ENCODE measurements at regions not wholly inside any gene's neighbourhood (a gene's known extent, or its start where the extent isn't known, plus 50 kb on each side); places are given as distances from the start of the nearest gene placed in this dataset.

DNA sequence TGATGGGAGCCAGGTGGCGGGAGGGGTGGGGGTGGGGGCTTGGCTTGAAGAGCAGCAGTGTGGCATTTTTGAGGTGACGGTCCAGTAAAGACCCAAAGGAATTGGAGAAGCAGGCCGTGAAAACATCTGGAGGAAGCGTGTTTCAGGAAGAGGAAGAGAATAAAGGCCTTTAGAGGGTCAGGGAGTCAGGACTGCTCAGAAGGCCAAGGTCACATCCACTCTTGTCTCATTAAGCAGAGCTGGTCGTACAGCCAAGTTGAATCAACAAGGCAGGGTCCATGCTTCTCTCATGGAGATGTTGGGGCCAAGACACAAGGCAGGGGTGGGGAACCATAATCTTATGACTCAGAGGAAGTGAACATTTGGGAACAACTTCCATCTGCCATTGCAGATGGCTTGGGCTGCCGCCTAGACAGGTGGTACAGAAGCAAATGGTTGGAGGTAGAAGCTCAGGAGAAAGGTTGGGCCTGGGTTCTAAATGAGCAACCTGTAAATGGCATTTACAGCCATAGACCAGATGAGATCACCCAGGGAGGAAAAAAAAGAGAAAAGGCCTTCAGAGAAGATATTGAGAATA lies 179.6 kb downstream of the TTLL2 start:
- Histone ChIP-seq H3K27ac (ENCODE audit: low read length) (no peak overlapping the region), H3K4me2 (ENCODE audit: insufficient read depth, low read length) (no peak overlapping the region), H3K4me1 (ENCODE audit: insufficient read depth, low read length) (no peaks in the 10 kb centered on the region), H3K9me3 (ENCODE audit: insufficient read depth, low read length, severe bottlenecking) (no peaks in the 10 kb centered on the region), H3K27me3 (ENCODE audit: insufficient read depth, low read length, poor library complexity) (no peaks in the 10 kb centered on the region), H3K36me3 (ENCODE audit: insufficient read depth, low read length) (no peaks in the 10 kb centered on the region), H3K9ac (ENCODE audit: low read depth, low read length) (no peak overlapping the region), H3K4me3 (ENCODE audit: low read depth in 1 of 2, low read length in 2 of 2) (no peak overlapping the region), H3K79me2 (ENCODE audit: insufficient read depth, low read length) (no peaks in the 10 kb centered on the region), H4K20me1 (ENCODE audit: insufficient read depth, low read length) (no peaks in the 10 kb centered on the region), H2AFZ (ENCODE audit: low read depth, low read length) (no peak overlapping the region)
- DNase-seq, result no peak
- TF ChIP-seq, protein P1, sequence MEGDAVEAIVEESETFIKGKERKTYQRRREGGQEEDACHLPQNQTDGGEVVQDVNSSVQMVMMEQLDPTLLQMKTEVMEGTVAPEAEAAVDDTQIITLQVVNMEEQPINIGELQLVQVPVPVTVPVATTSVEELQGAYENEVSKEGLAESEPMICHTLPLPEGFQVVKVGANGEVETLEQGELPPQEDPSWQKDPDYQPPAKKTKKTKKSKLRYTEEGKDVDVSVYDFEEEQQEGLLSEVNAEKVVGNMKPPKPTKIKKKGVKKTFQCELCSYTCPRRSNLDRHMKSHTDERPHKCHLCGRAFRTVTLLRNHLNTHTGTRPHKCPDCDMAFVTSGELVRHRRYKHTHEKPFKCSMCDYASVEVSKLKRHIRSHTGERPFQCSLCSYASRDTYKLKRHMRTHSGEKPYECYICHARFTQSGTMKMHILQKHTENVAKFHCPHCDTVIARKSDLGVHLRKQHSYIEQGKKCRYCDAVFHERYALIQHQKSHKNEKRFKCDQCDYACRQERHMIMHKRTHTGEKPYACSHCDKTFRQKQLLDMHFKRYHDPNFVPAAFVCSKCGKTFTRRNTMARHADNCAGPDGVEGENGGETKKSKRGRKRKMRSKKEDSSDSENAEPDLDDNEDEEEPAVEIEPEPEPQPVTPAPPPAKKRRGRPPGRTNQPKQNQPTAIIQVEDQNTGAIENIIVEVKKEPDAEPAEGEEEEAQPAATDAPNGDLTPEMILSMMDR (IDR thresholded peaks at IDR 0.05; ENCODE audit: borderline replicate concordance, extremely low read depth, low read length, poor library complexity, severe bottlenecking), result no peak
- no peak for ATAC-seq (ENCODE audit: insufficient read depth, low read depth)

DNA sequence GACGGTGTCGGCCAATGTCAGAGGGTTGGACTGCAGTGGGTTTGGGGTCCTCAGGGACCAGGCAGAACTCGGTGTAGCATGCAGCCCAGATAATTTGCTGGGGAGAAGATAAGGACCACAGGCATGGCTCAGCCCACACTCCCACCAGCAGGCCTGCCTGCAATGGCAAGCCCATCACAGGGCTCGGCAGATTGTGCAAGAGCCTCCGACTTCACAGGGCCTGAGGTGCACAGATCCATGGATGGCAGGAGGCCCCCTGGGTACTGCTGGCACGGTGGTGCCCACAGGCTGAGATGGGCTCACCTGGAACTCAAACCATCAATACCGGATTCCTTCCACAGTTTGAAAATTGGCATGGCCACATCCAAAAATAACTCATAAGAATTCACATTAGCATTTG lies 180.3 kb downstream of the TTLL2 start:
- no peaks in the 10 kb centered on the region for H3K36me3 ChIP-seq (ENCODE audit: insufficient read depth, low read length)
- H4K20me1 ChIP-seq (ENCODE audit: insufficient read depth, low read length), result no peaks in the 10 kb centered on the region
- TF ChIP-seq EZH2 (IDR thresholded peaks at IDR 0.05; ENCODE audit: borderline replicate concordance, low read depth, low read length, severe bottlenecking), result no peak
- TF ChIP-seq, protein P1 (IDR thresholded peaks at IDR 0.05; ENCODE audit: borderline replicate concordance, extremely low read depth, low read length, poor library complexity, severe bottlenecking), result no peak
- H3K27me3 ChIP-seq (ENCODE audit: insufficient read depth, low read length, poor library complexity), result no peaks in the 10 kb centered on the region
- H3K79me2 ChIP-seq (ENCODE audit: insufficient read depth, low read length), result no peaks in the 10 kb centered on the region
- no peaks in the 10 kb centered on the region for H3K4me1 ChIP-seq (ENCODE audit: insufficient read depth, low read length)
- H3K9me3 ChIP-seq (ENCODE audit: insufficient read depth, low read length, severe bottlenecking), result no peaks in the 10 kb centered on the region
- H3K27ac ChIP-seq (ENCODE audit: low read length), result no peak overlapping the region
- H3K4me3 ChIP-seq (ENCODE audit: low read depth in 1 of 2, low read length in 2 of 2), result no peak overlapping the region
- H2AFZ ChIP-seq (ENCODE audit: low read depth, low read length), result no peak overlapping the region
- H3K9ac ChIP-seq (ENCODE audit: low read depth, low read length), result no peak overlapping the region
- H3K4me2 ChIP-seq (ENCODE audit: insufficient read depth, low read length), result no peak overlapping the region
- no peak for DNase-seq
- ATAC-seq (ENCODE audit: insufficient read depth, low read depth), result no peak

DNA sequence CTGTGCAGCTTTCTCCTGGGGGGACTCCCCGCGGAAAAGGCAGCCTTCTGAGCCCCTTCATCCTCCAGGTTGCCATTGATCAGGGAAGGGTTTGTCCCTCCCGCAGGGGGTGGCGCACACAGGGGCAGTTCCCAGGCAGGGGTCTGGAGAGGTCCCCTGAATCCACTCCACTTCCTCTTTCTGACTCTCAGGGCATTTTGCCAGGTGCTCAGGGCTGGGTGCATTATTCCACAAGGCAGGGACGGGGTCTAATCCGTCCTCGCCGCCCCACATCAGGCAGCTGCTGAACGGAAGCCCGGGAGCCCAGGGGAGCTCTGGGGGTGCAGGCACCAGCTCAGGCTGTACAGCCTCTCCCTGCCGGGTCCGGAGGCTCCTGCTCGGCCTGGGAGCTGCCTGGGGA lies 180.9 kb downstream of the TTLL2 start:
- Histone ChIP-seq H3K4me3 (ENCODE audit: low read depth in 1 of 2, low read length in 2 of 2) (no peak overlapping the region), H3K79me2 (ENCODE audit: insufficient read depth, low read length) (no peaks in the 10 kb centered on the region), H3K27ac (ENCODE audit: low read length) (no peak overlapping the region), H3K9me3 (ENCODE audit: insufficient read depth, low read length, severe bottlenecking) (no peaks in the 10 kb centered on the region), H3K4me1 (ENCODE audit: insufficient read depth, low read length) (no peaks in the 10 kb centered on the region), H2AFZ (ENCODE audit: low read depth, low read length) (no peak overlapping the region), H4K20me1 (ENCODE audit: insufficient read depth, low read length) (no peaks in the 10 kb centered on the region), H3K9ac (ENCODE audit: low read depth, low read length) (no peak overlapping the region), H3K36me3 (ENCODE audit: insufficient read depth, low read length) (no peaks in the 10 kb centered on the region), H3K27me3 (ENCODE audit: insufficient read depth, low read length, poor library complexity) (no peaks in the 10 kb centered on the region), H3K4me2 (ENCODE audit: insufficient read depth, low read length) (no peak overlapping the region)
- DNase-seq, result no peak
- no peak for TF ChIP-seq EZH2 (IDR thresholded peaks at IDR 0.05; ENCODE audit: borderline replicate concordance, low read depth, low read length, severe bottlenecking)
- TF ChIP-seq, protein P1 (IDR thresholded peaks at IDR 0.05; ENCODE audit: borderline replicate concordance, extremely low read depth, low read length, poor library complexity, severe bottlenecking), result no peak
- ATAC-seq (ENCODE audit: insufficient read depth, low read depth), result no peak
